ENCODE measurements at regions not wholly inside any gene's neighbourhood (a gene's known extent, or its start where the extent isn't known, plus 50 kb on each side); places are given as distances from the start of the nearest gene placed in this dataset.

GRCh38 chr1:191588905-191589304 lies 569.4 kb upstream of the RGS18 start:
- Mint-ChIP-seq H3K36me3 (ENCODE audit: insufficient read depth) (no peaks in the 10 kb centered on the region), H3K27me3 (no peaks in the 10 kb centered on the region), H3K9me3 (ENCODE audit: low read depth) (no peaks in the 10 kb centered on the region), H3K4me1 (ENCODE audit: low read depth) (no peaks in the 10 kb centered on the region), H3K27ac (no peak overlapping the region), H3K4me3 (ENCODE audit: low read depth) (no peak overlapping the region)
- DNase-seq (ENCODE audit: low spot score, unreplicated experiment), result no peak
- TF ChIP-seq CTCF (IDR thresholded peaks at IDR 0.05; ENCODE audit: unreplicated experiment), result no peak

GRCh38 chr1:191589536-191589935 lies 568.7 kb upstream of the RGS18 start:
- no peak for DNase-seq (ENCODE audit: low spot score, unreplicated experiment)
- Mint-ChIP-seq H3K27me3 (no peaks in the 10 kb centered on the region), H3K36me3 (ENCODE audit: insufficient read depth) (no peaks in the 10 kb centered on the region), H3K27ac (no peak overlapping the region), H3K4me3 (ENCODE audit: low read depth) (no peak overlapping the region), H3K9me3 (ENCODE audit: low read depth) (no peaks in the 10 kb centered on the region), H3K4me1 (ENCODE audit: low read depth) (no peaks in the 10 kb centered on the region)
- no peak for TF ChIP-seq CTCF (IDR thresholded peaks at IDR 0.05; ENCODE audit: unreplicated experiment)

GRCh38 chr1:191590578-191590977 lies 567.7 kb upstream of the RGS18 start:
- Mint-ChIP-seq H3K4me3 (ENCODE audit: low read depth) (no peak overlapping the region), H3K9me3 (ENCODE audit: low read depth) (no peaks in the 10 kb centered on the region), H3K36me3 (ENCODE audit: insufficient read depth) (no peaks in the 10 kb centered on the region), H3K4me1 (ENCODE audit: low read depth) (no peaks in the 10 kb centered on the region), H3K27ac (no peak overlapping the region), H3K27me3 (no peaks in the 10 kb centered on the region)
- no peak for DNase-seq (ENCODE audit: low spot score, unreplicated experiment)
- no peak for TF ChIP-seq CTCF (IDR thresholded peaks at IDR 0.05; ENCODE audit: unreplicated experiment)

GRCh38 chr1:191592039-191592438 lies 566.2 kb upstream of the RGS18 start:
- Mint-ChIP-seq H3K4me1 (ENCODE audit: low read depth) (no peaks in the 10 kb centered on the region), H3K27me3 (no peaks in the 10 kb centered on the region), H3K27ac (no peak overlapping the region), H3K9me3 (ENCODE audit: low read depth) (no peaks in the 10 kb centered on the region), H3K4me3 (ENCODE audit: low read depth) (no peak overlapping the region), H3K36me3 (ENCODE audit: insufficient read depth) (no peaks in the 10 kb centered on the region)
- no peak for TF ChIP-seq CTCF (IDR thresholded peaks at IDR 0.05; ENCODE audit: unreplicated experiment)
- DNase-seq (ENCODE audit: low spot score, unreplicated experiment), result no peak

GRCh38 chr1:191592907-191593306 lies 565.4 kb upstream of the RGS18 start:
- Mint-ChIP-seq H3K36me3 (ENCODE audit: insufficient read depth) (no peaks in the 10 kb centered on the region), H3K27ac (no peak overlapping the region), H3K27me3 (no peaks in the 10 kb centered on the region), H3K4me3 (ENCODE audit: low read depth) (no peak overlapping the region), H3K9me3 (ENCODE audit: low read depth) (no peaks in the 10 kb centered on the region), H3K4me1 (ENCODE audit: low read depth) (no peaks in the 10 kb centered on the region)
- TF ChIP-seq CTCF (IDR thresholded peaks at IDR 0.05; ENCODE audit: unreplicated experiment), result no peak
- no peak for DNase-seq (ENCODE audit: low spot score, unreplicated experiment)

Measured in progenitor cell of endocrine pancreas (in vitro differentiated cells).